HCT116 (cell line): ENCODE measurements at regions not wholly inside any gene's neighbourhood (a gene's known extent, or its start where the extent isn't known, plus 50 kb on each side); places are given as distances from the start of the nearest gene placed in this dataset.

Experiments
- ATAC-seq: fragments of 200-7000 bp; cut with Tn5 transposase; 2 replicates; pipeline ENCODE4 v1.9.1; 2020; ENCODE audit warnings: mild to moderate bottlenecking, moderate library complexity
- BruUV-seq: library from RNA; stranded (reverse); fragments of 400-500 nt; replicated peaks from 2 replicates; lab custom pipeline; 2021; lab: Mats Ljungman, UMichigan
- CTCF ChIA-PET: fragments of 300-600 bp; sonication (Branson Sonifier 250); formaldehyde crosslinking; loops from one replicate; lab custom pipeline; 2021; ENCODE audit warnings: antibody characterized with exemption; lab: Charles Lee
- POLR2A ChIA-PET: fragments of 300-600, 350-600 bp; sonication (Branson Sonifier 250); formaldehyde crosslinking; loops from one replicate; lab custom pipeline; 2021; ENCODE audit warnings: antibody characterized with exemption; lab: Charles Lee
- RAD21 ChIA-PET, 2 experiments: fragments of 300-600 bp; sonication (Branson Sonifier 250); formaldehyde crosslinking; loops; one replicate each; lab custom pipeline; 2023; ENCODE audit warnings: low total read pairs in 2 of 2; ENCODE audit not compliant: uncharacterized antibody in 2 of 2, unreplicated experiment in 2 of 2, low non-redundant PET in 1 of 2; lab: Charles Lee
- DNase-seq: peaks from one replicate; pipeline ENCODE4 v3.0.0-alpha.2; 2010; ENCODE audit warnings: low read depth, low spot score
- H2AFZ ChIP-seq: fragments of 200-600 bp; shearing (Covaris generic), sonication (generic); 2 replicates; pipeline ENCODE4 v1.6.1; 2017; ENCODE audit warnings: low read depth, mixed run types, mixed read lengths, antibody characterized with exemption, low read length; ENCODE audit not compliant: poor library complexity, severe bottlenecking
- H3K27ac ChIP-seq: 2 replicates; pipeline ENCODE4 v1.5.1; 2012; ENCODE audit warnings: low read depth, low read length
- H3K27me3 ChIP-seq: fragments of 200-600 bp; sonication (generic); 2 replicates; pipeline ENCODE4 v1.6.1; 2016; ENCODE audit warnings: mixed run types, low read length, mixed read lengths; ENCODE audit not compliant: insufficient read depth
- H3K36me3 ChIP-seq, 2 experiments: fragments of 200-500 bp in 1 of 2; fragments of 200-600 bp in 1 of 2; sonication (Bioruptor generic) in 1 of 2; sonication (generic) in 1 of 2; 2 replicates each; pipeline versions ENCODE4 v1.5.1 to v1.6.1; 2014 to 2016; ENCODE audit warnings: low read length in 2 of 2, inconsistent platforms in 1 of 2, mixed read lengths in 1 of 2, mixed run types in 1 of 2; ENCODE audit not compliant: insufficient read depth in 2 of 2, control insufficient read depth in 1 of 2
- H3K4me1 ChIP-seq, 2 experiments: fragments of 200-600 bp in 1 of 2; sonication (generic) in 1 of 2; 2 replicates each; pipeline versions ENCODE4 v1.5.1 to v1.6.1; 2012 to 2017; ENCODE audit warnings: low read length in 2 of 2, inconsistent platforms in 1 of 2, mild to moderate bottlenecking in 1 of 2, mixed read lengths in 1 of 2, mixed run types in 1 of 2, moderate library complexity in 1 of 2; ENCODE audit not compliant: insufficient read depth in 2 of 2, control insufficient read depth in 1 of 2
- H3K4me2 ChIP-seq: fragments of 200-600 bp; sonication (generic); 2 replicates; pipeline ENCODE4 v1.6.1; 2017; ENCODE audit warnings: mixed run types, low read length, mixed read lengths
- H3K4me3 ChIP-seq, 2 experiments: fragments of 200-600 bp in 1 of 2; sonication (generic) in 1 of 2; replicated peaks in 1 of 2; 2 replicates each; pipeline ENCODE4 v1.5.1; 2011 to 2016; ENCODE audit warnings: low read length in 2 of 2, control low read depth in 1 of 2, low read depth in 1 of 2, mild to moderate bottlenecking in 1 of 2, mixed read lengths in 1 of 2, mixed run types in 1 of 2
- H3K79me2 ChIP-seq: fragments of 200-600 bp; sonication (generic); 2 replicates; pipeline ENCODE4 v1.6.1; 2017; ENCODE audit warnings: mild to moderate bottlenecking, mixed run types, low read length, moderate library complexity, mixed read lengths; ENCODE audit not compliant: insufficient read depth
- H3K9ac ChIP-seq: fragments of 200-600 bp; sonication (generic); 2 replicates; pipeline ENCODE4 v1.6.1; 2016; ENCODE audit warnings: low read length, mixed read lengths
- H3K9me2 ChIP-seq: fragments of 200-600 bp; sonication (generic), shearing (Covaris generic); 2 replicates; pipeline ENCODE4 v1.6.1; 2017; ENCODE audit warnings: mixed run types, mild to moderate bottlenecking, moderate library complexity; ENCODE audit not compliant: insufficient read depth
- H3K9me3 ChIP-seq, 2 experiments: fragments of 200-500 bp in 1 of 2; fragments of 200-600 bp in 1 of 2; sonication (Bioruptor generic) in 1 of 2; sonication (generic) in 1 of 2; 2 replicates each; pipeline ENCODE4 v1.6.1; 2014 to 2017; ENCODE audit warnings: low read length in 2 of 2, mixed read lengths in 2 of 2, inconsistent platforms in 1 of 2, low read depth in 1 of 2, mild to moderate bottlenecking in 1 of 2, mixed run types in 1 of 2, moderate library complexity in 1 of 2; ENCODE audit not compliant: control insufficient read depth in 1 of 2, insufficient read depth in 1 of 2
- H4K20me1 ChIP-seq: fragments of 200-600 bp; sonication (generic), shearing (Covaris generic); 2 replicates; pipeline ENCODE4 v1.6.1; 2017; ENCODE audit warnings: mixed run types, mild to moderate bottlenecking, moderate library complexity; ENCODE audit not compliant: insufficient read depth
- EGR1 ChIP-seq: IDR thresholded peaks from 2 replicates; pipeline ENCODE4 v1.6.1; 2012; ENCODE audit warnings: low read depth
- EZH2 ChIP-seq: fragments of 200-600 bp; sonication (generic); IDR thresholded peaks from 2 replicates; pipeline ENCODE4 v1.6.1; 2017; ENCODE audit warnings: antibody characterized with exemption, mixed run types
- EZH2phosphoT487 ChIP-seq: fragments of 200-600 bp; IDR thresholded peaks from 2 replicates; pipeline ENCODE4 v1.6.1; 2018; ENCODE audit warnings: antibody characterized with exemption, borderline replicate concordance
- FOSL1 ChIP-seq: IDR thresholded peaks from 2 replicates; pipeline ENCODE4 v1.6.1; 2012; ENCODE audit warnings: low read depth
- POLR2A ChIP-seq: IDR thresholded peaks from 2 replicates; pipeline ENCODE4 v1.7.0; 2011; ENCODE audit warnings: borderline replicate concordance; ENCODE audit not compliant: insufficient read depth, insufficient read length; ENCODE audit errors: extremely low read depth
- POLR2AphosphoS5 ChIP-seq: IDR thresholded peaks from 2 replicates; pipeline ENCODE4 v1.6.1; 2011; ENCODE audit warnings: mild to moderate bottlenecking, low read depth, low read length, moderate library complexity
- RAD21 ChIP-seq: IDR thresholded peaks from 2 replicates; pipeline ENCODE4 v1.6.1; 2012; ENCODE audit warnings: low read depth, mild to moderate bottlenecking
- TCF7L2 ChIP-seq: IDR thresholded peaks from 2 replicates; pipeline ENCODE4 v1.7.0; 2011; ENCODE audit warnings: borderline replicate concordance, inconsistent platforms; ENCODE audit not compliant: insufficient read depth, insufficient read length; ENCODE audit errors: extremely low read depth
- YY1 ChIP-seq: IDR thresholded peaks from 2 replicates; pipeline ENCODE4 v1.6.1; 2011; ENCODE audit warnings: low read length, low read depth, moderate library complexity, mild to moderate bottlenecking; ENCODE audit not compliant: insufficient replicate concordance; ENCODE audit errors: extremely low read depth
- ZBTB33 ChIP-seq: IDR thresholded peaks from 2 replicates; pipeline ENCODE4 v1.6.1; 2011; ENCODE audit warnings: mild to moderate bottlenecking, low read length, moderate library complexity; ENCODE audit not compliant: insufficient replicate concordance; ENCODE audit errors: extremely low read depth
- ZFX ChIP-seq: fragments of 450-650 bp; IDR thresholded peaks from 2 replicates; pipeline ENCODE4 v1.6.1; 2017
- ZNF274 ChIP-seq: fragments of 200-500 bp; sonication (Bioruptor generic); IDR thresholded peaks from 2 replicates; pipeline ENCODE4 v1.6.1; 2014; ENCODE audit warnings: mild to moderate bottlenecking, low read depth, low read length, inconsistent platforms
- intact Hi-C: fragments of 100-400 bp; cut with micrococcal nuclease; formaldehyde crosslinking; loops from 2 replicates; pipeline ENCODE4 v1.10.0; 2022
- TF ChIP-seq, protein P1 (sequence below), 3 experiments: fragments of 200-600 bp in 1 of 3; sonication (generic) in 1 of 3; IDR thresholded peaks in 2 of 3; conservative IDR thresholded peaks in 1 of 3; 2 replicates each; pipeline ENCODE4 v1.5.1; 2012 to 2017; ENCODE audit warnings: low read depth in 2 of 3, low read length in 2 of 3, antibody characterized with exemption in 1 of 3, borderline replicate concordance in 1 of 3, control low read depth in 1 of 3, mild to moderate bottlenecking in 1 of 3, mixed read lengths in 1 of 3, mixed run types in 1 of 3, moderate library complexity in 1 of 3; ENCODE audit not compliant: insufficient read depth in 1 of 3
- TF ChIP-seq, protein P2 (sequence below): IDR thresholded peaks from 2 replicates; pipeline ENCODE4 v1.6.1; 2012

GRCh38 chr13:48593536-48593935, 60.2 kb upstream of the CYSLTR2 start:
- TF ChIP-seq ZNF274: no peak
- no peak for TF ChIP-seq POLR2A
- no peak for TF ChIP-seq EGR1
- TF ChIP-seq EZH2phosphoT487: no peak
- no peak for TF ChIP-seq RAD21
- no peak for TF ChIP-seq EZH2
- TF ChIP-seq, protein P1, sequence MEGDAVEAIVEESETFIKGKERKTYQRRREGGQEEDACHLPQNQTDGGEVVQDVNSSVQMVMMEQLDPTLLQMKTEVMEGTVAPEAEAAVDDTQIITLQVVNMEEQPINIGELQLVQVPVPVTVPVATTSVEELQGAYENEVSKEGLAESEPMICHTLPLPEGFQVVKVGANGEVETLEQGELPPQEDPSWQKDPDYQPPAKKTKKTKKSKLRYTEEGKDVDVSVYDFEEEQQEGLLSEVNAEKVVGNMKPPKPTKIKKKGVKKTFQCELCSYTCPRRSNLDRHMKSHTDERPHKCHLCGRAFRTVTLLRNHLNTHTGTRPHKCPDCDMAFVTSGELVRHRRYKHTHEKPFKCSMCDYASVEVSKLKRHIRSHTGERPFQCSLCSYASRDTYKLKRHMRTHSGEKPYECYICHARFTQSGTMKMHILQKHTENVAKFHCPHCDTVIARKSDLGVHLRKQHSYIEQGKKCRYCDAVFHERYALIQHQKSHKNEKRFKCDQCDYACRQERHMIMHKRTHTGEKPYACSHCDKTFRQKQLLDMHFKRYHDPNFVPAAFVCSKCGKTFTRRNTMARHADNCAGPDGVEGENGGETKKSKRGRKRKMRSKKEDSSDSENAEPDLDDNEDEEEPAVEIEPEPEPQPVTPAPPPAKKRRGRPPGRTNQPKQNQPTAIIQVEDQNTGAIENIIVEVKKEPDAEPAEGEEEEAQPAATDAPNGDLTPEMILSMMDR (IDR thresholded peaks at IDR 0.05 in 2 of 3, conservative IDR thresholded peaks at IDR 0.05 in 1 of 3; ENCODE audit: borderline replicate concordance in 1 of 3, insufficient read depth in 1 of 3, low read depth in 2 of 3, low read length in 2 of 3): no peak
- no peak for TF ChIP-seq ZBTB33
- no peak for TF ChIP-seq ZFX
- no peak for TF ChIP-seq POLR2AphosphoS5
- no peak for TF ChIP-seq FOSL1
- TF ChIP-seq YY1: no peak
- no peak for TF ChIP-seq TCF7L2
- TF ChIP-seq, protein P2, sequence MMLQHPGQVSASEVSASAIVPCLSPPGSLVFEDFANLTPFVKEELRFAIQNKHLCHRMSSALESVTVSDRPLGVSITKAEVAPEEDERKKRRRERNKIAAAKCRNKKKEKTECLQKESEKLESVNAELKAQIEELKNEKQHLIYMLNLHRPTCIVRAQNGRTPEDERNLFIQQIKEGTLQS: no peak

More at GRCh38 chr13:48593536-48593935, 60.2 kb upstream of the CYSLTR2 start:
- POLR2A ChIA-PET: no interaction called here
- no peak overlapping the region for H2AFZ ChIP-seq
- H3K4me1 ChIP-seq: no peaks in the 10 kb centered on the region
- no peaks in the 10 kb centered on the region for H3K79me2 ChIP-seq
- BruUV-seq: no TSS peak
- RAD21 ChIA-PET: no interaction called here
- DNase-seq (no peak), ATAC-seq (no peak)
- H3K9ac ChIP-seq: no peak overlapping the region
- intact Hi-C loops: no loop called here
- no peaks in the 10 kb centered on the region for H3K9me2 ChIP-seq
- H3K27ac ChIP-seq: no peak overlapping the region
- no peaks in the 10 kb centered on the region for H3K9me3 ChIP-seq
- no peak overlapping the region for H3K4me2 ChIP-seq
- no peaks in the 10 kb centered on the region for H3K27me3 ChIP-seq
- H3K4me3 ChIP-seq: no peak overlapping the region
- H3K36me3 ChIP-seq: no peaks in the 10 kb centered on the region
- H4K20me1 ChIP-seq: no peaks in the 10 kb centered on the region
- CTCF ChIA-PET: interaction anchor here (1.7 to 2.2 kb wide), 2 partner anchors 13 to 176 kb away, joined by 8 to 9 read pairs; no protein-coding TSS in a partner anchor
